ENCODE measurements at regions not wholly inside any gene's neighbourhood (a gene's known extent, or its start where the extent isn't known, plus 50 kb on each side); places are given as distances from the start of the nearest gene placed in this dataset.

GRCh38 chr5:18503797-18504328, 869.6 kb downstream of the TAF11L14 start:
- no peaks in the 10 kb centered on the region; a peak in 1 of 7 replicates for H3K36me3 Mint-ChIP-seq (ENCODE audit: insufficient read depth in 1 of 3, low read depth in 3 of 3)
- H3K23me2 ChIP-seq (ENCODE audit: insufficient read length, low read depth, low read length, poor library complexity, severe bottlenecking): no peaks in the 10 kb centered on the region
- no peak overlapping the region for H3K9ac ChIP-seq (ENCODE audit: extremely low read depth, insufficient read length, low read length)
- peaks cover 0 to 4% of the 10 kb centered on the region in 2 experiments; a peak in 3 of 5 replicates for H3K9me3 Mint-ChIP-seq
- DNase-seq: no peak
- no peak overlapping the region; a peak in 1 of 7 replicates for H3K27ac Mint-ChIP-seq
- no peak overlapping the region for H3K4ac ChIP-seq (ENCODE audit: low read depth, low read length)
- H3K27me3 ChIP-seq (ENCODE audit: insufficient read depth, low read length): no peaks in the 10 kb centered on the region
- no peak overlapping the region for H2BK5ac ChIP-seq (ENCODE audit: insufficient read length, low read length)
- no peaks in the 10 kb centered on the region for H4K20me1 ChIP-seq (ENCODE audit: control insufficient read depth, insufficient read depth, insufficient read length)
- H2BK20ac ChIP-seq (ENCODE audit: low read depth, low read length, poor library complexity, severe bottlenecking): no peak overlapping the region
- no peak overlapping the region for H2BK12ac ChIP-seq (ENCODE audit: insufficient read length, low read depth, low read length)
- no peak overlapping the region for H4K8ac ChIP-seq (replicated peaks; ENCODE audit: insufficient read length, low read depth, low read length)
- H4K91ac ChIP-seq (ENCODE audit: insufficient read length, low read depth, low read length): no peak overlapping the region
- WGBS (ENCODE audit: extremely low coverage, insufficient read length, low lambda C conversion rate): no CpG with 5 or more reads among the region's 4 CpGs
- no peak overlapping the region for H3K56ac ChIP-seq (ENCODE audit: insufficient read length, low read depth, low read length)
- no peak overlapping the region for H3K4me3 Mint-ChIP-seq
- H3K9me3 ChIP-seq (ENCODE audit: control insufficient read depth, low read depth, low read length): no peaks in the 10 kb centered on the region
- no peak overlapping the region for H2BK15ac ChIP-seq (ENCODE audit: low read depth, low read length)
- H3K4me1 ChIP-seq (ENCODE audit: insufficient read depth, low read length): peaks cover 2% of the 10 kb centered on the region; the same call in 1 of the 2 replicates
- H3K18ac ChIP-seq (ENCODE audit: insufficient read length, low read depth, low read length): no peak overlapping the region
- no peak overlapping the region for H2BK120ac ChIP-seq (ENCODE audit: low read depth, low read length, poor library complexity, severe bottlenecking)
- H3K79me1 ChIP-seq (ENCODE audit: insufficient read depth, low read depth, low read length, poor library complexity, severe bottlenecking): no peaks in the 10 kb centered on the region
- no peak overlapping the region for H2AK5ac ChIP-seq (ENCODE audit: insufficient read length, low read length)
- H3K27ac ChIP-seq (ENCODE audit: insufficient read length, low read depth, low read length): no peak overlapping the region
- no peak overlapping the region for H3T11ph ChIP-seq (ENCODE audit: low read length)
- no peak overlapping the region for H3K23ac ChIP-seq (ENCODE audit: insufficient read length, low read depth, low read length)
- H3K14ac ChIP-seq (ENCODE audit: insufficient read depth, low read length): no peak overlapping the region
- H3K4me1 Mint-ChIP-seq: peaks cover 4 to 17% of the 10 kb centered on the region in 2 experiments; a peak in 3 of 4 replicates
- H2AFZ ChIP-seq (ENCODE audit: low read length): no peak overlapping the region
- no peaks in the 10 kb centered on the region for H3K27me3 Mint-ChIP-seq (ENCODE audit: low read depth)
- TF ChIP-seq, protein P1, sequence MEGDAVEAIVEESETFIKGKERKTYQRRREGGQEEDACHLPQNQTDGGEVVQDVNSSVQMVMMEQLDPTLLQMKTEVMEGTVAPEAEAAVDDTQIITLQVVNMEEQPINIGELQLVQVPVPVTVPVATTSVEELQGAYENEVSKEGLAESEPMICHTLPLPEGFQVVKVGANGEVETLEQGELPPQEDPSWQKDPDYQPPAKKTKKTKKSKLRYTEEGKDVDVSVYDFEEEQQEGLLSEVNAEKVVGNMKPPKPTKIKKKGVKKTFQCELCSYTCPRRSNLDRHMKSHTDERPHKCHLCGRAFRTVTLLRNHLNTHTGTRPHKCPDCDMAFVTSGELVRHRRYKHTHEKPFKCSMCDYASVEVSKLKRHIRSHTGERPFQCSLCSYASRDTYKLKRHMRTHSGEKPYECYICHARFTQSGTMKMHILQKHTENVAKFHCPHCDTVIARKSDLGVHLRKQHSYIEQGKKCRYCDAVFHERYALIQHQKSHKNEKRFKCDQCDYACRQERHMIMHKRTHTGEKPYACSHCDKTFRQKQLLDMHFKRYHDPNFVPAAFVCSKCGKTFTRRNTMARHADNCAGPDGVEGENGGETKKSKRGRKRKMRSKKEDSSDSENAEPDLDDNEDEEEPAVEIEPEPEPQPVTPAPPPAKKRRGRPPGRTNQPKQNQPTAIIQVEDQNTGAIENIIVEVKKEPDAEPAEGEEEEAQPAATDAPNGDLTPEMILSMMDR (conservative IDR thresholded peaks at IDR 0.05): no peak
- H3K4me2 ChIP-seq (ENCODE audit: insufficient read depth, insufficient read length, low read length): no peak overlapping the region
- no peak overlapping the region for H4K5ac ChIP-seq (ENCODE audit: insufficient read length, low read depth, low read length)
- no peaks in the 10 kb centered on the region for H3K79me2 ChIP-seq (ENCODE audit: insufficient read depth, low read length)

Measured in H9 (cell line).